H54 (cell line): ENCODE measurements at regions not wholly inside any gene's neighbourhood (a gene's known extent, or its start where the extent isn't known, plus 50 kb on each side); places are given as distances from the start of the nearest gene placed in this dataset.

Experiments used
- DNase-seq: peaks from one replicate; pipeline ENCODE4 v3.0.0; 2011; ENCODE audit warnings: low spot score, mixed read lengths; ENCODE audit not compliant: insufficient read length
- FAIRE-seq: peaks from 3 replicates; lab custom pipeline; 2011; peaks lifted over from hg19 to GRCh38; lab: Jason Lieb, UNC
- POLR2A ChIP-seq: IDR thresholded peaks from 2 replicates; pipeline ENCODE4 v1.6.1; 2011; ENCODE audit warnings: low read depth, mild to moderate bottlenecking, low read length

DNA sequence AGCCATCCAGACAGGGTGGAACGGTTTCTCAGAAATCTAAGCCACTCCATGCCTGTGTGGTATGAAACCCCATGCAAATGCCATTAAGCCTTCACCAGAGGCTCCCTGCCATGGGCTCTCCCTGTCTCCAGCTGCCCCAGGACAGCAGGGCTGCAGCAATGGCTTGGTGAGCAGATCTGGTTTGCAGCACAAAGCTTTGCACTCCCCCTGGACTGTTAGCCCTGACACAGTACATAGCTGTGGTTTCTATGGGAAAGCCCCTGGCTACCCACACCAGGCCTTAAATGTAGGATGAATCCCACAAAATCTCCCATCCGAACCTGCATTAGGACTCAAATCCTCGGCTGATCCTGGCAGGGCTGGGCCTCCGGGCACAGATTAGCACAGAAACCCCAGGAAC is 291.6 kb downstream of the TNS1 start:
- no peak for FAIRE-seq
- TF ChIP-seq POLR2A: no peak
- no peak for DNase-seq

DNA sequence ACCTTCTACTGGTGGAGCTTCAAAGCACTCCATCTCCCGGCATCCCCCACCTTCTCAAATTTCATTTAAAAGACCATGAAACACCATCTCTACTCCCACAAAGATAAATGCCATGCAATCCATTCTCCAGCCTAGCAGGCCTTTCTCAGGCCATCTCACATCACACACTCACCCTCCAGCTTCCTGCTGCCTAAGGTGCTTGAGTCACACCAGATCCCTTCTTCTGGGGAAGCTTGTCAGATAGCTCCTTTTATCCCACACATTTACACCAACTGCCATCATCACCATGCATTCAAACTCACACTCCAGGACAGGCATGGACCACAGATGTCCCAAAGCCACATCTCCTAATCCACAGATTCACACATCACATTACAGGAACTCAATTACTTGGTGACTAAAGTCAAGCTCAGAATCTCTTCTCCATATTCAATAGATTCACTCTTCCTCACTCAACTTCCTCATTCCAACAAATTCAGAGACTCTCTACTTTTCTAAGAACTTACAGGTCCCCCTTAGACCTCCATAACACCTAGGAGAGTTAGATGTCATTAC is 292.5 kb downstream of the TNS1 start:
- TF ChIP-seq POLR2A: no peak
- no peak for DNase-seq
- no peak for FAIRE-seq

- DNase-seq (no peak), FAIRE-seq (no peak)
- no peak for TF ChIP-seq POLR2A
Measured at GRCh38 chr2:217709478-217710210, 293.2 kb downstream of the TNS1 start.

GRCh38 chr2:217707131-217707611 is 295.6 kb downstream of the TNS1 start:
- no peak for DNase-seq
- no peak for FAIRE-seq
- no peak for TF ChIP-seq POLR2A

DNA sequence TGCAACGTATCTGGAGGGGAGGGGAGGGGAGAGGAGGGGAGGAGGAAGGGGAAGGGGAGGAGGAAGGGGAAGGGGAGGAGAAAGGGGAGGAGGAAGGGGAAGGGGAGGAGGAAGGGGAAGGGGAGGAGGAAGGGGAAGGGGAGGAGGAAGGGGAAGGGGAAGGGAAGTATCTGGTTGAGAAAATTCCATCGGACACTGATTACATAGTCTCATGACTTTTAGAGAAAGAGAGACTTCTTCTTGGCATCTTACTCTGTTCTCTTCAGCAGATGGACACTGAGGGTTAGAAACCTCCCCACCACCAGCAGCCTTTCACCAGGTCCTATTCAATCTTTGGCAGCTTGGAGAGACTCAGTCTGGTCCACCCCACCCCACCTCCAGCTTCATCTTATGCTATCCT is 296.3 kb downstream of the TNS1 start:
- FAIRE-seq: no peak
- no peak for DNase-seq
- no peak for TF ChIP-seq POLR2A

GRCh38 chr2:217706095-217706494 is 296.7 kb downstream of the TNS1 start:
- FAIRE-seq (no peak), DNase-seq (no peak)
- no peak for TF ChIP-seq POLR2A

GRCh38 chr2:217705461-217705860 is 297.3 kb downstream of the TNS1 start:
- no peak for TF ChIP-seq POLR2A
- FAIRE-seq (no peak), DNase-seq (no peak)

GRCh38 chr2:217703999-217704398 is 298.8 kb downstream of the TNS1 start:
- DNase-seq (no peak), FAIRE-seq (no peak)
- TF ChIP-seq POLR2A: no peak

- DNase-seq: no peak
- FAIRE-seq: no peak
- TF ChIP-seq POLR2A: no peak
Measured at GRCh38 chr2:217703102-217703501, 299.7 kb downstream of the TNS1 start.

DNA sequence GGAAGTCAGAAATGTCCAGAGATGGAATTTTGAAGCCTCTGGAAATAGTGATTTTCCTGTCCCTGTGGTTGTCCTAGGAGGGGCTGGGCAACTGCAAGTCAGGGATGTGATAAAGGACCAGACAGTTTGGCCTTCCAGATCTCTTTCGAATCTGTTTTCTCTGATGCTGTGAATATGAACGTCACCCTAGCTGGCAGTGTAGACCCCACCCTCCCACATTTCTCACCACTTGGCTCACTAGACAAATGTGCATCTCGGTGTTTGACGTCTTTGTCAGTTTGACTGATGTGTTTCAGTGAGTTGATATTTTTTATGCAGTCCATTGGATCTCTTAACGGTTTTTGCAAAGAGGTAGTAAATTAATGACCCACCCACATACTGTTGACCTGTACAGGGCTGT is 301.2 kb downstream of the TNS1 start:
- TF ChIP-seq POLR2A: no peak
- DNase-seq (no peak), FAIRE-seq (no peak)

GRCh38 chr2:217698691-217699090 is 304.1 kb downstream of the TNS1 start:
- no peak for FAIRE-seq
- no peak for TF ChIP-seq POLR2A
- no peak for DNase-seq

DNA sequence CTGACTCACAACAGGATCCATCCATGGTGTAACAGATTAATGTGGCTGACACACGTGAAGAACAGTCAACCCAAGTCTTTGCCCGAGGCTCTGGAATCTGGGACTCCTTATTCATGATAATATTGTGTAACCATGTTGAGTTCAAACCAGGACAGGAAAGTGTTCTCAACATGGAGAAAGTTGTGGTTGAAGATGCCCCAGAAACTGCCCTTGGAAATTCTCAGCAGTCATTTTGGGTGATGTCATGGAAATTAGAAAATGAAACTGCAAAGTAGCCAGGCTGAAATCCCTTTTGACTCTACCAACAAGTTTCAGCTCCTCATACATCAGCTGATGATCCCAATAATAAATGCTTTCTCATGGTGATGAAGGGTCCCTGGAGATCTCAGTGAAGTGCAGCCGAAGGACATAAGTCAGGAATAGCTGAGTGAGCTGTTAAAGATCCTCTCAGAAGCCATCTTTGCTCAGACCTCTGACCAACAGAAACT is 307.7 kb downstream of the TNS1 start:
- FAIRE-seq: no peak
- no peak for TF ChIP-seq POLR2A

GRCh38 chr2:217694291-217694690 is 308.5 kb downstream of the TNS1 start:
- FAIRE-seq (no peak), DNase-seq (no peak)
- no peak for TF ChIP-seq POLR2A

More for the DNA sequence above, 307.7 kb downstream of the TNS1 start:
- no peak for DNase-seq

GRCh38 chr2:217693363-217693762 is 309.4 kb downstream of the TNS1 start:
- DNase-seq (no peak), FAIRE-seq (no peak)
- TF ChIP-seq POLR2A: no peak

DNA sequence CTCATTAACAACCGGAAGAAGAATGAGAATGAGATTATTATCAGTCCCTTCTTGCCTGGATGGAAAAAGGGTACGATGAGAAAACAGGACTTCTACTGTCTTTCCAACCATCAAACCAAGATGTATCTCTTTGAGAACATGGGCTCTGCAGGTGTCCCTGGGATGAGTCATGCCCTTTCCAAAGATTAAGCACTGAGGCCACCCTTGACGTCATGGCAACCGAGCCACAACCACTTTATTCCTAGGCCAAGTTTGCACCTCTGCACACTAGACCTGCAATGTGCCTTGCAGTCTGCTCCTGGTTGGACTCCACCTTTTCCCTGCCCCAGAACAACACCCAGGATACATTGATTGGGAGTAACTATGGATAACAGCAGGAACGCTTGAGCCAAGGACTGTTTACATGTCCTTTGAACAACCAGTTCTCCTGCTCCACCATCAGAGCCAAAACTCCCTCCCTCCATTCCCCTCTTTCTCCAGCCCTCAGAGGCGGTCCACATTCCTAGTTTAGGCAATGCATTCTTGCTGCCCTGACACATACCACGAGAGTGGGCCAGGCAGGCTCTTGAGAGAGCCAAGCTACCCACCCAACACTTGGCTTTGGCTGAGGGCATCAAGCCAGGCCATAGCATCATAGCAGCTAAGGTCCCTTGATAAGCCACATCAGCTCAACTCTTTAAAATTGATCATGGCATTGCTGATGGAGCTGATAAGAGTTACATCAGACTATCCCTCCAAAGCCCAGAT is 310.7 kb downstream of the TNS1 start:
- DNase-seq (no peak), FAIRE-seq (no peak)
- no peak for TF ChIP-seq POLR2A
